ENCODE measurements at regions not wholly inside any gene's neighbourhood (a gene's known extent, or its start where the extent isn't known, plus 50 kb on each side); places are given as distances from the start of the nearest gene placed in this dataset.

GRCh38 chr1:29894311-29894710 is 658.0 kb downstream of the PTPRU start:
- Histone ChIP-seq H3K27me3 (ENCODE audit: low read length) (no peaks in the 10 kb centered on the region), H3K9me3 (ENCODE audit: low read length) (no peaks in the 10 kb centered on the region), H3K9ac (ENCODE audit: low read length) (no peak overlapping the region), H3K4me2 (ENCODE audit: low read depth, low read length, poor library complexity, severe bottlenecking) (no peak overlapping the region), H3K79me2 (ENCODE audit: low read length) (no peaks in the 10 kb centered on the region), H4K20me1 (ENCODE audit: insufficient read depth, low read depth, low read length) (no peaks in the 10 kb centered on the region), H3K9me2 (replicated peaks; ENCODE audit: insufficient read depth, low read length) (no peaks in the 10 kb centered on the region), H3K27ac (ENCODE audit: low read length) (no peak overlapping the region), H2AFZ (ENCODE audit: low read length) (no peak overlapping the region), H3K36me3 (ENCODE audit: insufficient read depth, low read length) (no peaks in the 10 kb centered on the region), H3K4me3 (ENCODE audit: low read length) (no peak overlapping the region), H3K4me1 (ENCODE audit: low read length) (no peaks in the 10 kb centered on the region)
- no peak for DNase-seq

- no peaks in the 10 kb centered on the region for H3K9me3 ChIP-seq (ENCODE audit: low read length)
- no peak overlapping the region for H3K27ac ChIP-seq (ENCODE audit: low read length)
- no peaks in the 10 kb centered on the region for H3K79me2 ChIP-seq (ENCODE audit: low read length)
- no peaks in the 10 kb centered on the region for H4K20me1 ChIP-seq (ENCODE audit: insufficient read depth, low read depth, low read length)
- H3K27me3 ChIP-seq (ENCODE audit: low read length): no peaks in the 10 kb centered on the region
- no peak overlapping the region for H3K4me2 ChIP-seq (ENCODE audit: low read depth, low read length, poor library complexity, severe bottlenecking)
- H3K9ac ChIP-seq (ENCODE audit: low read length): no peak overlapping the region
- H3K9me2 ChIP-seq (replicated peaks; ENCODE audit: insufficient read depth, low read length): no peaks in the 10 kb centered on the region
- H2AFZ ChIP-seq (ENCODE audit: low read length): no peak overlapping the region
- no peak for DNase-seq
- no peaks in the 10 kb centered on the region for H3K4me1 ChIP-seq (ENCODE audit: low read length)
- no peak overlapping the region for H3K4me3 ChIP-seq (ENCODE audit: low read length)
- H3K36me3 ChIP-seq (ENCODE audit: insufficient read depth, low read length): no peaks in the 10 kb centered on the region
Measured at GRCh38 chr1:29893806-29894205, 657.5 kb downstream of the PTPRU start.

GRCh38 chr1:29893046-29893723 is 656.9 kb downstream of the PTPRU start:
- no peak overlapping the region for H2AFZ ChIP-seq (ENCODE audit: low read length)
- no peaks in the 10 kb centered on the region for H4K20me1 ChIP-seq (ENCODE audit: insufficient read depth, low read depth, low read length)
- H3K9me2 ChIP-seq (replicated peaks; ENCODE audit: insufficient read depth, low read length): no peaks in the 10 kb centered on the region
- H3K27me3 ChIP-seq (ENCODE audit: low read length): no peaks in the 10 kb centered on the region
- H3K4me2 ChIP-seq (ENCODE audit: low read depth, low read length, poor library complexity, severe bottlenecking): no peak overlapping the region
- H3K36me3 ChIP-seq (ENCODE audit: insufficient read depth, low read length): no peaks in the 10 kb centered on the region
- no peak overlapping the region for H3K4me3 ChIP-seq (ENCODE audit: low read length)
- H3K4me1 ChIP-seq (ENCODE audit: low read length): no peaks in the 10 kb centered on the region
- H3K27ac ChIP-seq (ENCODE audit: low read length): no peak overlapping the region
- peak; percentile 54 for DNase-seq
- H3K9me3 ChIP-seq (ENCODE audit: low read length): no peaks in the 10 kb centered on the region
- no peak overlapping the region for H3K9ac ChIP-seq (ENCODE audit: low read length)
- no peaks in the 10 kb centered on the region for H3K79me2 ChIP-seq (ENCODE audit: low read length)

GRCh38 chr1:29892247-29892646 is 655.9 kb downstream of the PTPRU start:
- Histone ChIP-seq H3K4me3 (ENCODE audit: low read length) (no peak overlapping the region), H4K20me1 (ENCODE audit: insufficient read depth, low read depth, low read length) (no peaks in the 10 kb centered on the region), H3K4me1 (ENCODE audit: low read length) (no peaks in the 10 kb centered on the region), H3K9ac (ENCODE audit: low read length) (no peak overlapping the region), H3K27me3 (ENCODE audit: low read length) (no peaks in the 10 kb centered on the region), H2AFZ (ENCODE audit: low read length) (no peak overlapping the region), H3K36me3 (ENCODE audit: insufficient read depth, low read length) (no peaks in the 10 kb centered on the region), H3K4me2 (ENCODE audit: low read depth, low read length, poor library complexity, severe bottlenecking) (no peak overlapping the region), H3K9me3 (ENCODE audit: low read length) (no peaks in the 10 kb centered on the region), H3K9me2 (replicated peaks; ENCODE audit: insufficient read depth, low read length) (no peaks in the 10 kb centered on the region), H3K79me2 (ENCODE audit: low read length) (no peaks in the 10 kb centered on the region), H3K27ac (ENCODE audit: low read length) (no peak overlapping the region)
- no peak for DNase-seq

GRCh38 chr1:29890201-29890959 is 654.1 kb downstream of the PTPRU start:
- no peak for DNase-seq
- H3K36me3 ChIP-seq (ENCODE audit: insufficient read depth, low read length): no peaks in the 10 kb centered on the region
- no peak overlapping the region for H3K27ac ChIP-seq (ENCODE audit: low read length)

GRCh38 chr1:29889776-29890175 is 653.5 kb downstream of the PTPRU start:
- H4K20me1 ChIP-seq (ENCODE audit: insufficient read depth, low read depth, low read length): no peaks in the 10 kb centered on the region
- no peak overlapping the region for H3K4me3 ChIP-seq (ENCODE audit: low read length)
- H3K79me2 ChIP-seq (ENCODE audit: low read length): no peaks in the 10 kb centered on the region

More at GRCh38 chr1:29890201-29890959, 654.1 kb downstream of the PTPRU start:
- no peak overlapping the region for H2AFZ ChIP-seq (ENCODE audit: low read length)
- no peaks in the 10 kb centered on the region for H3K27me3 ChIP-seq (ENCODE audit: low read length)
- no peaks in the 10 kb centered on the region for H3K79me2 ChIP-seq (ENCODE audit: low read length)
- no peaks in the 10 kb centered on the region for H3K4me1 ChIP-seq (ENCODE audit: low read length)
- H3K9me3 ChIP-seq (ENCODE audit: low read length): no peaks in the 10 kb centered on the region
- no peak overlapping the region for H3K4me2 ChIP-seq (ENCODE audit: low read depth, low read length, poor library complexity, severe bottlenecking)
- no peak overlapping the region for H3K4me3 ChIP-seq (ENCODE audit: low read length)
- H4K20me1 ChIP-seq (ENCODE audit: insufficient read depth, low read depth, low read length): no peaks in the 10 kb centered on the region
- no peak overlapping the region for H3K9ac ChIP-seq (ENCODE audit: low read length)
- no peaks in the 10 kb centered on the region for H3K9me2 ChIP-seq (replicated peaks; ENCODE audit: insufficient read depth, low read length)

GRCh38 chr1:29884740-29885139 is 648.4 kb downstream of the PTPRU start:
- Histone ChIP-seq H3K9me3 (ENCODE audit: low read length) (no peaks in the 10 kb centered on the region), H3K36me3 (ENCODE audit: insufficient read depth, low read length) (no peaks in the 10 kb centered on the region), H3K9me2 (replicated peaks; ENCODE audit: insufficient read depth, low read length) (no peaks in the 10 kb centered on the region), H3K27me3 (ENCODE audit: low read length) (no peaks in the 10 kb centered on the region), H3K27ac (ENCODE audit: low read length) (no peak overlapping the region), H3K79me2 (ENCODE audit: low read length) (no peaks in the 10 kb centered on the region), H2AFZ (ENCODE audit: low read length) (no peak overlapping the region), H4K20me1 (ENCODE audit: insufficient read depth, low read depth, low read length) (no peaks in the 10 kb centered on the region), H3K9ac (ENCODE audit: low read length) (no peak overlapping the region), H3K4me3 (ENCODE audit: low read length) (no peak overlapping the region), H3K4me2 (ENCODE audit: low read depth, low read length, poor library complexity, severe bottlenecking) (no peak overlapping the region), H3K4me1 (ENCODE audit: low read length) (no peaks in the 10 kb centered on the region)
- no peak for DNase-seq

More at GRCh38 chr1:29889776-29890175, 653.5 kb downstream of the PTPRU start:
- Histone ChIP-seq H3K9me2 (replicated peaks; ENCODE audit: insufficient read depth, low read length) (no peaks in the 10 kb centered on the region), H3K27ac (ENCODE audit: low read length) (no peak overlapping the region), H3K27me3 (ENCODE audit: low read length) (no peaks in the 10 kb centered on the region), H3K4me2 (ENCODE audit: low read depth, low read length, poor library complexity, severe bottlenecking) (no peak overlapping the region), H3K9me3 (ENCODE audit: low read length) (no peaks in the 10 kb centered on the region), H3K9ac (ENCODE audit: low read length) (no peak overlapping the region), H3K36me3 (ENCODE audit: insufficient read depth, low read length) (no peaks in the 10 kb centered on the region), H3K4me1 (ENCODE audit: low read length) (no peaks in the 10 kb centered on the region), H2AFZ (ENCODE audit: low read length) (no peak overlapping the region)
- DNase-seq: peak; percentile 48

GRCh38 chr1:29883986-29884385 is 647.7 kb downstream of the PTPRU start:
- no peak overlapping the region for H3K9ac ChIP-seq (ENCODE audit: low read length)
- no peaks in the 10 kb centered on the region for H3K36me3 ChIP-seq (ENCODE audit: insufficient read depth, low read length)
- no peaks in the 10 kb centered on the region for H4K20me1 ChIP-seq (ENCODE audit: insufficient read depth, low read depth, low read length)
- H3K4me3 ChIP-seq (ENCODE audit: low read length): no peak overlapping the region
- H3K9me3 ChIP-seq (ENCODE audit: low read length): no peaks in the 10 kb centered on the region
- no peak for DNase-seq
- no peaks in the 10 kb centered on the region for H3K4me1 ChIP-seq (ENCODE audit: low read length)
- H3K4me2 ChIP-seq (ENCODE audit: low read depth, low read length, poor library complexity, severe bottlenecking): no peak overlapping the region
- no peaks in the 10 kb centered on the region for H3K27me3 ChIP-seq (ENCODE audit: low read length)
- H2AFZ ChIP-seq (ENCODE audit: low read length): no peak overlapping the region
- H3K79me2 ChIP-seq (ENCODE audit: low read length): no peaks in the 10 kb centered on the region
- no peak overlapping the region for H3K27ac ChIP-seq (ENCODE audit: low read length)
- no peaks in the 10 kb centered on the region for H3K9me2 ChIP-seq (replicated peaks; ENCODE audit: insufficient read depth, low read length)
